ENCODE measurements at regions not wholly inside any gene's neighbourhood (a gene's known extent, or its start where the extent isn't known, plus 50 kb on each side); places are given as distances from the start of the nearest gene placed in this dataset.

GRCh38 chr11:26229981-26230380, 101.9 kb upstream of the ANO3 start:
- H3K4me1 ChIP-seq = peaks cover 0 to 3% (median 0%) of the 10 kb centered on the region in 4 donors
- no peak for ATAC-seq (ENCODE audit: low FRiP score in 2 of 2)
- H3K4me3 ChIP-seq = no peak overlapping the region
- no peaks in the 10 kb centered on the region for H3K36me3 ChIP-seq
- no peak overlapping the region for H3K27ac ChIP-seq
- TF ChIP-seq POLR2AphosphoS5 (IDR thresholded peaks at IDR 0.05) = no peak
- TF ChIP-seq CTCF (IDR thresholded peaks at IDR 0.05) = no peak
- no peak for TF ChIP-seq EP300 (IDR thresholded peaks at IDR 0.05)
- no peak for TF ChIP-seq POLR2A (IDR thresholded peaks at IDR 0.05)
- no peaks in the 10 kb centered on the region for H3K27me3 ChIP-seq
- no peak for DNase-seq
- H3K9me3 ChIP-seq = no peaks in the 10 kb centered on the region

GRCh38 chr11:26231252-26231661, 100.7 kb upstream of the ANO3 start:
- no peak overlapping the region for H3K4me3 ChIP-seq
- no peak for TF ChIP-seq CTCF (IDR thresholded peaks at IDR 0.05)
- no peak for TF ChIP-seq POLR2AphosphoS5 (IDR thresholded peaks at IDR 0.05)
- no peak for TF ChIP-seq EP300 (IDR thresholded peaks at IDR 0.05)
- TF ChIP-seq POLR2A (IDR thresholded peaks at IDR 0.05) = no peak
- no peak overlapping the region for H3K27ac ChIP-seq
- ATAC-seq (ENCODE audit: low FRiP score in 2 of 2) (no peak), DNase-seq (no peak)
- H3K9me3 ChIP-seq = no peaks in the 10 kb centered on the region
- no peaks in the 10 kb centered on the region for H3K27me3 ChIP-seq
- H3K36me3 ChIP-seq = no peaks in the 10 kb centered on the region
- peaks cover 0 to 3% (median 0%) of the 10 kb centered on the region in 4 donors for H3K4me1 ChIP-seq
- 54 to 78% methylated on average over 3 of the region's 3 CpGs for WGBS, 2 donors

- H3K9me3 ChIP-seq = no peaks in the 10 kb centered on the region
- TF ChIP-seq POLR2AphosphoS5 (IDR thresholded peaks at IDR 0.05) (no peak), CTCF (IDR thresholded peaks at IDR 0.05) (no peak), EP300 (IDR thresholded peaks at IDR 0.05) (no peak), POLR2A (IDR thresholded peaks at IDR 0.05) (no peak)
- DNase-seq = no peak
- no peaks in the 10 kb centered on the region for H3K27me3 ChIP-seq
- WGBS, 2 donors = 94 to 96% methylated on average over 1 of the region's 1 CpG
- no peak for ATAC-seq (ENCODE audit: low FRiP score in 2 of 2)
- H3K4me1 ChIP-seq = no peaks in the 10 kb centered on the region
- no peaks in the 10 kb centered on the region for H3K36me3 ChIP-seq
- no peak overlapping the region for H3K27ac ChIP-seq
- H3K4me3 ChIP-seq = no peak overlapping the region
These were observed 97.5 kb upstream of the ANO3 start for GRCh38 chr11:26234451-26234850.

- no peaks in the 10 kb centered on the region for H3K36me3 ChIP-seq
- ATAC-seq (ENCODE audit: low FRiP score in 2 of 2) = no peak
These were observed 88.5 kb upstream of the ANO3 start for GRCh38 chr11:26243426-26243825.

More at GRCh38 chr11:26243426-26243825, 88.5 kb upstream of the ANO3 start:
- DNase-seq = no peak
- no peaks in the 10 kb centered on the region for H3K27me3 ChIP-seq
- no peaks in the 10 kb centered on the region for H3K4me1 ChIP-seq
- no peak overlapping the region for H3K27ac ChIP-seq
- H3K9me3 ChIP-seq = no peaks in the 10 kb centered on the region
- H3K4me3 ChIP-seq = no peak overlapping the region
- no peak for TF ChIP-seq CTCF (IDR thresholded peaks at IDR 0.05)
- no peak for TF ChIP-seq EP300 (IDR thresholded peaks at IDR 0.05)
- TF ChIP-seq POLR2AphosphoS5 (IDR thresholded peaks at IDR 0.05) = no peak
- TF ChIP-seq POLR2A (IDR thresholded peaks at IDR 0.05) = no peak

All from upper lobe of left lung (tissue), 6 donors.